Epithelial cell of proximal tubule (primary cell): ENCODE measurements at regions not wholly inside any gene's neighbourhood (a gene's known extent, or its start where the extent isn't known, plus 50 kb on each side); places are given as distances from the start of the nearest gene placed in this dataset.

ENCODE experiments used
- DNase-seq: peaks from one replicate; pipeline ENCODE4 v3.0.0-alpha.2; 2011; ENCODE audit warnings: low read depth
- H3K4me3 ChIP-seq: 2 replicates; pipeline ENCODE4 v1.5.1; 2011; ENCODE audit warnings: low read depth, mild to moderate bottlenecking, low read length
- CTCF ChIP-seq: conservative IDR thresholded peaks from 2 replicates; pipeline ENCODE4 v1.5.1; 2012; ENCODE audit warnings: low read depth, mild to moderate bottlenecking, low read length

- TF ChIP-seq CTCF: no peak
- no peak for DNase-seq
- no peak overlapping the region for H3K4me3 ChIP-seq
These were observed 138.2 kb upstream of the RFX3 start for GRCh38 chr9:3664044-3664443.

- no peak overlapping the region for H3K4me3 ChIP-seq
- no peak for TF ChIP-seq CTCF
- DNase-seq: no peak
These were observed 136.9 kb upstream of the RFX3 start for GRCh38 chr9:3662671-3663070.

- DNase-seq: no peak
These were observed 135.1 kb upstream of the RFX3 start for GRCh38 chr9:3660936-3661335.

GRCh38 chr9:3659647-3660046 is 133.8 kb upstream of the RFX3 start:
- no peak for DNase-seq
- no peak for TF ChIP-seq CTCF
- H3K4me3 ChIP-seq: no peak overlapping the region

More at GRCh38 chr9:3660936-3661335, 135.1 kb upstream of the RFX3 start:
- no peak for TF ChIP-seq CTCF
- H3K4me3 ChIP-seq: no peak overlapping the region

- H3K4me3 ChIP-seq: no peak overlapping the region
- DNase-seq: no peak
- no peak for TF ChIP-seq CTCF
These were observed 133.2 kb upstream of the RFX3 start for GRCh38 chr9:3658964-3659363.

- TF ChIP-seq CTCF: no peak
- H3K4me3 ChIP-seq: no peak overlapping the region
- DNase-seq: no peak
These were observed 130.4 kb upstream of the RFX3 start for GRCh38 chr9:3656224-3656623.

- TF ChIP-seq CTCF: no peak
- no peak for DNase-seq
- H3K4me3 ChIP-seq: no peak overlapping the region
These were observed 125.3 kb upstream of the RFX3 start for GRCh38 chr9:3650994-3651622.
